ENCODE measurements at regions not wholly inside any gene's neighbourhood (a gene's known extent, or its start where the extent isn't known, plus 50 kb on each side); places are given as distances from the start of the nearest gene placed in this dataset.

DNA sequence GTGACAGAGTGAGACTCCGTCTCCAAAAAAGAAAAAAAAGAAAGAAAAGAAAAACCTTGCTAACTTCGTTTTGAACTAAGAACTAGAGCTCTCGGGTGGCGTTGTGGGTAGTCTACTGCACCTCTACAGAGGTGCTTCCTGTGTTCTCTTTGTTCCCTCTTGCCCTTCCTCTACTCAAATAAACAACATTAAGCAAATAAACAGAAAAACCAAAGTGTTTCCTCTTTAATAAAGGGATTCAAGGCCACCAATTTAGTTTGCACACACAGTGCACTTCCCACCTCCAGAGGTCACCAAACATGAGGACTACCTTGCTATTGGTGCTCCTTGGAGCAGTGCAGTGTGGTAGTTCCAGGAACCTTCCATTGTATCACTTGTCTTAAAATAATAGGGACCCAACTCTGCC lies 354.2 kb upstream of the TBL1XR1 start:
- H3K9me3 ChIP-seq (replicated peaks; ENCODE audit: insufficient read depth, low read length), result no peaks in the 10 kb centered on the region
- H4K20me1 ChIP-seq (ENCODE audit: insufficient read depth, low read length), result no peaks in the 10 kb centered on the region
- peaks cover 33% of the 10 kb centered on the region for H3F3A ChIP-seq (ENCODE audit: insufficient read depth, low read length)
- no peaks in the 10 kb centered on the region for H3K36me3 ChIP-seq (replicated peaks; ENCODE audit: insufficient read depth, low read length)
- H3K27me3 ChIP-seq (replicated peaks; ENCODE audit: insufficient read depth, low read length), result no peaks in the 10 kb centered on the region
- H3K4me1 ChIP-seq (ENCODE audit: low read length), result peaks cover 37% of the 10 kb centered on the region
- H2AFZ ChIP-seq (ENCODE audit: low read length), result no peak overlapping the region
- H3K9me2 ChIP-seq (replicated peaks; ENCODE audit: insufficient read depth, low read length), result no peaks in the 10 kb centered on the region
- H3K4me2 ChIP-seq (ENCODE audit: low read depth, low read length), result no peak overlapping the region
- no peak for DNase-seq
- no peak overlapping the region for H3K4me3 ChIP-seq (ENCODE audit: low read length)
- TF ChIP-seq EZH2phosphoT487 (IDR thresholded peaks at IDR 0.05; ENCODE audit: low read length) (no peak), EZH2 (optimal IDR thresholded peaks at IDR 0.05; ENCODE audit: low read depth, low read length) (no peak)
- TF ChIP-seq, protein P1, sequence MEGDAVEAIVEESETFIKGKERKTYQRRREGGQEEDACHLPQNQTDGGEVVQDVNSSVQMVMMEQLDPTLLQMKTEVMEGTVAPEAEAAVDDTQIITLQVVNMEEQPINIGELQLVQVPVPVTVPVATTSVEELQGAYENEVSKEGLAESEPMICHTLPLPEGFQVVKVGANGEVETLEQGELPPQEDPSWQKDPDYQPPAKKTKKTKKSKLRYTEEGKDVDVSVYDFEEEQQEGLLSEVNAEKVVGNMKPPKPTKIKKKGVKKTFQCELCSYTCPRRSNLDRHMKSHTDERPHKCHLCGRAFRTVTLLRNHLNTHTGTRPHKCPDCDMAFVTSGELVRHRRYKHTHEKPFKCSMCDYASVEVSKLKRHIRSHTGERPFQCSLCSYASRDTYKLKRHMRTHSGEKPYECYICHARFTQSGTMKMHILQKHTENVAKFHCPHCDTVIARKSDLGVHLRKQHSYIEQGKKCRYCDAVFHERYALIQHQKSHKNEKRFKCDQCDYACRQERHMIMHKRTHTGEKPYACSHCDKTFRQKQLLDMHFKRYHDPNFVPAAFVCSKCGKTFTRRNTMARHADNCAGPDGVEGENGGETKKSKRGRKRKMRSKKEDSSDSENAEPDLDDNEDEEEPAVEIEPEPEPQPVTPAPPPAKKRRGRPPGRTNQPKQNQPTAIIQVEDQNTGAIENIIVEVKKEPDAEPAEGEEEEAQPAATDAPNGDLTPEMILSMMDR (IDR thresholded peaks at IDR 0.05; ENCODE audit: low read length), result no peak
- no peak overlapping the region for H3K9ac ChIP-seq (ENCODE audit: low read length)
- no peaks in the 10 kb centered on the region for H3K79me2 ChIP-seq (ENCODE audit: low read length)
- no peak overlapping the region for H3K27ac ChIP-seq (ENCODE audit: low read length)

DNA sequence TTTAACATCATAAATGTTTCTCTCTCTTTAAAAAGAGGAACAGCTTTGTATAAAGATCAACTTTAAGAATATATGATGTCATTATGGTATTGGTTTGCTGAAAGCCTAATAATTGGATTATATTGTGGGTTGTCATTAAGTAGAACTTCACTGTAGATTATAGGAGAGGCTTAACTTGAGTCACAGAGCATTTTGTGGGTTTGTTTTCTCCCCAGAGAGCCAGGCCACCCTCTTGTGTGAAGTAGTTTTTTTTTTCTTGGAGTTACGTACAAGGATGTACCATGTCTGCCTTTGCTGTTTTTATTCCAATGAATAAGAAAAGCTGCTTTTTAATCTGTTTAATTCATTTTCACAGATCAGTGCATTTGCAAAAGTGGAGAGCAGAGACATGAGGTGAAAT lies 354.8 kb upstream of the TBL1XR1 start:
- Histone ChIP-seq H3K36me3 (replicated peaks; ENCODE audit: insufficient read depth, low read length) (no peaks in the 10 kb centered on the region), H3K4me2 (ENCODE audit: low read depth, low read length) (no peak overlapping the region), H3K4me1 (ENCODE audit: low read length) (peaks cover 43% of the 10 kb centered on the region), H3K27ac (ENCODE audit: low read length) (no peak overlapping the region), H4K20me1 (ENCODE audit: insufficient read depth, low read length) (no peaks in the 10 kb centered on the region), H3K9me3 (replicated peaks; ENCODE audit: insufficient read depth, low read length) (no peaks in the 10 kb centered on the region), H3F3A (ENCODE audit: insufficient read depth, low read length) (peaks cover 33% of the 10 kb centered on the region), H3K4me3 (ENCODE audit: low read length) (no peak overlapping the region), H3K9ac (ENCODE audit: low read length) (no peak overlapping the region), H2AFZ (ENCODE audit: low read length) (no peak overlapping the region), H3K9me2 (replicated peaks; ENCODE audit: insufficient read depth, low read length) (no peaks in the 10 kb centered on the region), H3K27me3 (replicated peaks; ENCODE audit: insufficient read depth, low read length) (no peaks in the 10 kb centered on the region), H3K79me2 (ENCODE audit: low read length) (no peaks in the 10 kb centered on the region)
- TF ChIP-seq EZH2phosphoT487 (IDR thresholded peaks at IDR 0.05; ENCODE audit: low read length), result no peak
- TF ChIP-seq, protein P1 (IDR thresholded peaks at IDR 0.05; ENCODE audit: low read length), result no peak
- no peak for TF ChIP-seq EZH2 (optimal IDR thresholded peaks at IDR 0.05; ENCODE audit: low read depth, low read length)
- no peak for DNase-seq

DNA sequence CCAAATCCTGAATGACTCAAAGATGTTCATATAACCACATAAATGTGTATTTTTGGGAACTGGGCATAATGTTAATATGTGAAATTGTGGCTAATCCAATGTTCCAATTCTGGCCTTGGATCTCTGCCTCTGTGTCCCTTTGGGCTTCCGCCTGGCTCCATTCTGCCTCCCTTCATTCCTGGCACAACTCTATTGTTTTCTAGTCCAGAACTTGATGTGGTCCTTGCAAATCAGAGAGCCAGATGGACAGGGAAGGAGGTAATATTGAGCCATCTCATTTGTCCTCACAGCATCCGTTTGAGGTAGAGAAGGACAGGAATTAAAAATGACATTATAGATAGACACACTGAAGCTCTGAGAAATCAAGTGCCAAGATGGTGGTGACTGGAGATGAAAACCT lies 355.7 kb upstream of the TBL1XR1 start:
- no peak for DNase-seq
- peak overlapping the region; percentile 3; the same call in 1 of the 2 replicates for H3K4me2 ChIP-seq (ENCODE audit: low read depth, low read length)
- H3K27ac ChIP-seq (ENCODE audit: low read length), result no peak overlapping the region
- H3K9ac ChIP-seq (ENCODE audit: low read length), result no peak overlapping the region
- peaks cover 46% of the 10 kb centered on the region for H3K4me1 ChIP-seq (ENCODE audit: low read length)
- no peak overlapping the region for H2AFZ ChIP-seq (ENCODE audit: low read length)
- H3F3A ChIP-seq (ENCODE audit: insufficient read depth, low read length), result peaks cover 33% of the 10 kb centered on the region
- H3K9me3 ChIP-seq (replicated peaks; ENCODE audit: insufficient read depth, low read length), result no peaks in the 10 kb centered on the region
- TF ChIP-seq EZH2 (optimal IDR thresholded peaks at IDR 0.05; ENCODE audit: low read depth, low read length), result no peak
- no peak for TF ChIP-seq EZH2phosphoT487 (IDR thresholded peaks at IDR 0.05; ENCODE audit: low read length)
- TF ChIP-seq, protein P1 (IDR thresholded peaks at IDR 0.05; ENCODE audit: low read length), result no peak
- no peaks in the 10 kb centered on the region for H3K36me3 ChIP-seq (replicated peaks; ENCODE audit: insufficient read depth, low read length)
- no peak overlapping the region for H3K4me3 ChIP-seq (ENCODE audit: low read length)
- H3K27me3 ChIP-seq (replicated peaks; ENCODE audit: insufficient read depth, low read length), result no peaks in the 10 kb centered on the region
- H3K79me2 ChIP-seq (ENCODE audit: low read length), result no peaks in the 10 kb centered on the region
- no peaks in the 10 kb centered on the region for H3K9me2 ChIP-seq (replicated peaks; ENCODE audit: insufficient read depth, low read length)
- H4K20me1 ChIP-seq (ENCODE audit: insufficient read depth, low read length), result no peaks in the 10 kb centered on the region

All from MM.1S (cell line).